Epithelial cell of esophagus (primary cell): ENCODE measurements at regions not wholly inside any gene's neighbourhood (a gene's known extent, or its start where the extent isn't known, plus 50 kb on each side); places are given as distances from the start of the nearest gene placed in this dataset.

ENCODE experiments used
- DNase-seq: peaks from one replicate; pipeline ENCODE4 v3.0.0; 2010; ENCODE audit warnings: low read depth
- H3K4me3 ChIP-seq: 2 replicates; pipeline ENCODE4 v1.5.1; 2011; ENCODE audit warnings: mild to moderate bottlenecking, low read length, control low read depth
- TF ChIP-seq, protein P1 (sequence below): IDR thresholded peaks from 2 replicates; pipeline ENCODE4 v1.5.1; 2011; ENCODE audit warnings: low read depth, mild to moderate bottlenecking, low read length, control low read depth, inconsistent platforms; ENCODE audit not compliant: insufficient read depth; ENCODE audit errors: missing control alignments

DNA sequence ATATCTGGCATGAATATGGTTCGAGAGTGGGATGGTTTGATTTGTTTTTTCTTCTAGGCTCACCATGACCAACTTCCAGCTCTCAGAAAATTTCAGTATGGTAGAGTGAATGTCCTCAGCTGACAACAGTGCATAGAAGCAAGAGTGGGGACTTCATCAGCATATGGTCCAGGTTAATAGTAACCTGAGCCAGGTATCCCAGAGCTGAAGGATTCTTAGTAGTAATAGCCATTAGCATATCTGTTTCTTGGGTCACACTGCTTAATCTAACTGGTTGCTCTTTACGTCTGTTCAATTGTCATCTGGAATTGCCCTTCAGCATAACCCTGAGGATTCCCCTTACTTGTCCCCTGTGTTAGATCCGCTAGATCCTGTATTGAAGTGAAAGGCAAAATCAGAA is 151.8 kb downstream of the GMNC start:
- TF ChIP-seq, protein P1, sequence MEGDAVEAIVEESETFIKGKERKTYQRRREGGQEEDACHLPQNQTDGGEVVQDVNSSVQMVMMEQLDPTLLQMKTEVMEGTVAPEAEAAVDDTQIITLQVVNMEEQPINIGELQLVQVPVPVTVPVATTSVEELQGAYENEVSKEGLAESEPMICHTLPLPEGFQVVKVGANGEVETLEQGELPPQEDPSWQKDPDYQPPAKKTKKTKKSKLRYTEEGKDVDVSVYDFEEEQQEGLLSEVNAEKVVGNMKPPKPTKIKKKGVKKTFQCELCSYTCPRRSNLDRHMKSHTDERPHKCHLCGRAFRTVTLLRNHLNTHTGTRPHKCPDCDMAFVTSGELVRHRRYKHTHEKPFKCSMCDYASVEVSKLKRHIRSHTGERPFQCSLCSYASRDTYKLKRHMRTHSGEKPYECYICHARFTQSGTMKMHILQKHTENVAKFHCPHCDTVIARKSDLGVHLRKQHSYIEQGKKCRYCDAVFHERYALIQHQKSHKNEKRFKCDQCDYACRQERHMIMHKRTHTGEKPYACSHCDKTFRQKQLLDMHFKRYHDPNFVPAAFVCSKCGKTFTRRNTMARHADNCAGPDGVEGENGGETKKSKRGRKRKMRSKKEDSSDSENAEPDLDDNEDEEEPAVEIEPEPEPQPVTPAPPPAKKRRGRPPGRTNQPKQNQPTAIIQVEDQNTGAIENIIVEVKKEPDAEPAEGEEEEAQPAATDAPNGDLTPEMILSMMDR = no peak
- no peak for DNase-seq
- no peak overlapping the region for H3K4me3 ChIP-seq

DNA sequence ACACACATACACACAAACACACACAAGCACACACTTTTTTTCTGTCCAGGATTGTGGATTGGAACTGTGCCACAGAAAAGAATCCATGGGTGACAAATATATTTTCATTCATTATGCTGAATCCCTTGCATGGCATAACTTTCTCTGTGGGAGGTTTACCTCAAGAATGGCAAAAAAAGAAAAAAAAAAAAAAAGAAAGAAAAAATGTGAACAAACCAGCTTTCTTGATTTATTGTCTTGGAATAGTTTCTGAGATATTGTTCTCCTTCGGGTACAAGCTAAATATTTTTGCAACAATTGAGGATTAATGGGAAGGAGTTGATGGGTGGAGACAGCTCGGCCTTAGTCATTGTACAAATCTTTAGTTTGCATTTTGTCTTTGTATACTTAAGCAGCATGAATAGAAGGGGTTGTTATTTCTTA is 153.1 kb downstream of the GMNC start:
- TF ChIP-seq, protein P1 = no peak
- no peak overlapping the region for H3K4me3 ChIP-seq
- DNase-seq = peak; percentile 14
